ENCODE measurements at regions not wholly inside any gene's neighbourhood (a gene's known extent, or its start where the extent isn't known, plus 50 kb on each side); places are given as distances from the start of the nearest gene placed in this dataset.

DNA sequence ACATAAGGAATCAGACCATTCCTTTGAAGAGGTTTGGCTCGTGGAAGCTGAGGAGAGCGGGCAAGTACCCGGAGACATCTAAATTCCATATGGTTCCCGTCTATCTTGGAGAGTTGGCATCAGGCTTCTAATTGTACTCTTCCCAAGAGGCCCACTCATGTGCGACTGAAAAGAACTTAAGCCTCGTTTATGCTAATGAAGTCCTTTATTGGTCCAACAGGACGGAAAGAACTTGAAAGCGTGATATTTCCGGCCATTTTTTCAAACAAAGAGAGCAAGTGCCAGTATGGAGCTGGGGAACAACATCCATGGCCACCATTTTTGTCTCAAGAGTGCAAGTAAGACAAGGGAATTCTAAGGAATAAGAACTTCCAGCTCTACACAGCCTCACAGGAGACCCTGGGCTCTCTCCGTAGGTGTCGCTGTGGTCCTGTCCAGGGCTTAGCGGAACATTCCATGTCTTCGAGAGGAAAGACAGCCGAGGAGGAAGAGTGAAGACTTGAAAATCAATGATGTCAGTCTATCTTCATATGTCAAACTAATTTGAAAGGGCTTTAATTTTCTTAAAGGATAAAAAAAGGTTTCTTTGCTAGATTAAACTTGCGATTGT, 566.0 kb upstream of the PSMD7 start:
- no peak overlapping the region for H4K5ac ChIP-seq (ENCODE audit: low read depth, low read length)
- intact Hi-C loops (cut with micrococcal nuclease) (no loop called here), dilution Hi-C loops (cut with HindIII; ENCODE audit: low sequenced_read_pairs, unreplicated experiment) (no loop called here), in situ Hi-C loops (cut with MboI; ENCODE audit: low sequenced_read_pairs) (no loop called here)
- no peak overlapping the region for H2BK5ac ChIP-seq (ENCODE audit: low read depth, low read length, poor library complexity, severe bottlenecking)
- DNase-seq, result no peak
- H3K4ac ChIP-seq (ENCODE audit: low read depth, low read length), result no peak overlapping the region
- H3K18ac ChIP-seq (ENCODE audit: low read depth, low read length), result no peak overlapping the region
- no peaks in the 10 kb centered on the region for H3K27me3 ChIP-seq (ENCODE audit: control insufficient read depth, insufficient read depth, low read length)
- no peaks in the 10 kb centered on the region for H3K9me1 ChIP-seq (ENCODE audit: insufficient read depth, low read length)
- ChIA-PET CTCF (no interaction called here), POLR2A (ENCODE audit: unreplicated experiment) (no interaction called here)
- no peak for TF ChIP-seq MXI1 (IDR thresholded peaks at IDR 0.05; ENCODE audit: borderline replicate concordance, low read depth, low read length)
- TF ChIP-seq CEBPB (IDR thresholded peaks at IDR 0.05; ENCODE audit: low read depth, low read length), result no peak
- TF ChIP-seq FOS (IDR thresholded peaks at IDR 0.05; ENCODE audit: low read depth, low read length), result no peak
- TF ChIP-seq RCOR1 (IDR thresholded peaks at IDR 0.05; ENCODE audit: insufficient replicate concordance, low read length), result no peak
- no peak for TF ChIP-seq SMC3 (IDR thresholded peaks at IDR 0.05; ENCODE audit: low read depth, low read length)
- no peak for TF ChIP-seq MAZ (IDR thresholded peaks at IDR 0.05; ENCODE audit: borderline replicate concordance, low read depth, low read length)
- TF ChIP-seq RFX5 (IDR thresholded peaks at IDR 0.05; ENCODE audit: low read depth, low read length), result no peak
- TF ChIP-seq, protein P1, sequence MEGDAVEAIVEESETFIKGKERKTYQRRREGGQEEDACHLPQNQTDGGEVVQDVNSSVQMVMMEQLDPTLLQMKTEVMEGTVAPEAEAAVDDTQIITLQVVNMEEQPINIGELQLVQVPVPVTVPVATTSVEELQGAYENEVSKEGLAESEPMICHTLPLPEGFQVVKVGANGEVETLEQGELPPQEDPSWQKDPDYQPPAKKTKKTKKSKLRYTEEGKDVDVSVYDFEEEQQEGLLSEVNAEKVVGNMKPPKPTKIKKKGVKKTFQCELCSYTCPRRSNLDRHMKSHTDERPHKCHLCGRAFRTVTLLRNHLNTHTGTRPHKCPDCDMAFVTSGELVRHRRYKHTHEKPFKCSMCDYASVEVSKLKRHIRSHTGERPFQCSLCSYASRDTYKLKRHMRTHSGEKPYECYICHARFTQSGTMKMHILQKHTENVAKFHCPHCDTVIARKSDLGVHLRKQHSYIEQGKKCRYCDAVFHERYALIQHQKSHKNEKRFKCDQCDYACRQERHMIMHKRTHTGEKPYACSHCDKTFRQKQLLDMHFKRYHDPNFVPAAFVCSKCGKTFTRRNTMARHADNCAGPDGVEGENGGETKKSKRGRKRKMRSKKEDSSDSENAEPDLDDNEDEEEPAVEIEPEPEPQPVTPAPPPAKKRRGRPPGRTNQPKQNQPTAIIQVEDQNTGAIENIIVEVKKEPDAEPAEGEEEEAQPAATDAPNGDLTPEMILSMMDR (conservative IDR thresholded peaks at IDR 0.05; ENCODE audit: low read depth, low read length), result no peak
- no peak for TF ChIP-seq CHD1 (IDR thresholded peaks at IDR 0.05; ENCODE audit: low read depth, low read length)
- TF ChIP-seq NFE2L2 (IDR thresholded peaks at IDR 0.05; ENCODE audit: low read depth, low read length), result no peak
- TF ChIP-seq BHLHE40 (IDR thresholded peaks at IDR 0.05; ENCODE audit: low read depth, low read length), result no peak
- TF ChIP-seq, protein P2, sequence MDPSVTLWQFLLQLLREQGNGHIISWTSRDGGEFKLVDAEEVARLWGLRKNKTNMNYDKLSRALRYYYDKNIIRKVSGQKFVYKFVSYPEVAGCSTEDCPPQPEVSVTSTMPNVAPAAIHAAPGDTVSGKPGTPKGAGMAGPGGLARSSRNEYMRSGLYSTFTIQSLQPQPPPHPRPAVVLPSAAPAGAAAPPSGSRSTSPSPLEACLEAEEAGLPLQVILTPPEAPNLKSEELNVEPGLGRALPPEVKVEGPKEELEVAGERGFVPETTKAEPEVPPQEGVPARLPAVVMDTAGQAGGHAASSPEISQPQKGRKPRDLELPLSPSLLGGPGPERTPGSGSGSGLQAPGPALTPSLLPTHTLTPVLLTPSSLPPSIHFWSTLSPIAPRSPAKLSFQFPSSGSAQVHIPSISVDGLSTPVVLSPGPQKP (IDR thresholded peaks at IDR 0.05; ENCODE audit: borderline replicate concordance, low read depth, low read length), result no peak
- no peak for TF ChIP-seq RAD21 (IDR thresholded peaks at IDR 0.05; ENCODE audit: low read length)
- no peak for TF ChIP-seq MAFK (IDR thresholded peaks at IDR 0.05; ENCODE audit: low read depth, low read length)
- no peak for TF ChIP-seq POLR2A (IDR thresholded peaks at IDR 0.05; ENCODE audit: low read depth, low read length)
- TF ChIP-seq, protein P3, sequence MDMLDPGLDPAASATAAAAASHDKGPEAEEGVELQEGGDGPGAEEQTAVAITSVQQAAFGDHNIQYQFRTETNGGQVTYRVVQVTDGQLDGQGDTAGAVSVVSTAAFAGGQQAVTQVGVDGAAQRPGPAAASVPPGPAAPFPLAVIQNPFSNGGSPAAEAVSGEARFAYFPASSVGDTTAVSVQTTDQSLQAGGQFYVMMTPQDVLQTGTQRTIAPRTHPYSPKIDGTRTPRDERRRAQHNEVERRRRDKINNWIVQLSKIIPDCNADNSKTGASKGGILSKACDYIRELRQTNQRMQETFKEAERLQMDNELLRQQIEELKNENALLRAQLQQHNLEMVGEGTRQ (IDR thresholded peaks at IDR 0.05; ENCODE audit: low read depth, low read length), result no peak
- H2AK9ac ChIP-seq (replicated peaks; ENCODE audit: low read depth, low read length, poor library complexity), result no peak overlapping the region
- no peak overlapping the region for H2BK120ac ChIP-seq (ENCODE audit: low read depth, low read length)
- H4K8ac ChIP-seq (ENCODE audit: low read depth in 2 of 2, low read length in 2 of 2), result no peak overlapping the region
- H3K9ac ChIP-seq (ENCODE audit: low read depth, low read length), result no peak overlapping the region
- H2BK15ac ChIP-seq (ENCODE audit: low read depth, low read length), result no peak overlapping the region
- BruUV-seq (replicated peaks), result no TSS peak
- H4K20me1 ChIP-seq (ENCODE audit: insufficient read depth, low read length), result no peaks in the 10 kb centered on the region
- no peak overlapping the region for H3K14ac ChIP-seq (replicated peaks; ENCODE audit: low read depth, low read length)
- no peak overlapping the region for H4K91ac ChIP-seq (ENCODE audit: insufficient read depth, low read depth, low read length)
- H3K56ac ChIP-seq (ENCODE audit: extremely low read depth, insufficient read depth, low read length), result no peak overlapping the region
- H3K36me3 ChIP-seq (ENCODE audit: control insufficient read depth, insufficient read depth, low read length), result no peaks in the 10 kb centered on the region
- H2AFZ ChIP-seq (replicated peaks; ENCODE audit: low read length, poor library complexity), result no peak overlapping the region
- H3K79me1 ChIP-seq (ENCODE audit: low read depth in 1 of 2, low read length in 2 of 2), result no peaks in the 10 kb centered on the region
- WGBS, 2 experiments (ENCODE audit: extremely low coverage in 2 of 2, insufficient read length in 1 of 2), result 91% methylated on average over 6 of the region's 15 CpGs; no CpG with 5 or more reads in 1 of the 2 experiments
- no peak overlapping the region for H3K23ac ChIP-seq (ENCODE audit: low read depth, low read length)
- H2AK5ac ChIP-seq (ENCODE audit: low read depth, low read length), result no peak overlapping the region
- H3K4me2 ChIP-seq (ENCODE audit: low read depth, low read length), result no peak overlapping the region
- H3K9me3 ChIP-seq (ENCODE audit: control insufficient read depth, insufficient read depth, low read length), result peaks cover 6% of the 10 kb centered on the region; the same call in 1 of the 2 replicates
- ATAC-seq (ENCODE audit: low read depth), result no peak
- H3K27ac ChIP-seq (ENCODE audit: insufficient read depth, low read length), result no peak overlapping the region
- H3K4me3 ChIP-seq (ENCODE audit: insufficient read depth, low read depth, low read length), result no peak overlapping the region
- no peak overlapping the region for H2BK20ac ChIP-seq (ENCODE audit: low read depth, low read length)
- no peaks in the 10 kb centered on the region for H3K4me1 ChIP-seq (ENCODE audit: control insufficient read depth, insufficient read depth, low read length)
